NCI-H1694 treated with DMSO at 0.1 percent for 48 hours (cell line): ENCODE measurements at regions not wholly inside any gene's neighbourhood (a gene's known extent, or its start where the extent isn't known, plus 50 kb on each side); places are given as distances from the start of the nearest gene placed in this dataset.

ENCODE experiments used
- DNase-seq: peaks from one replicate; lab custom pipeline; 2025; lab: John Stamatoyannopoulos, UW

- no peak for DNase-seq
These were observed 181.2 kb upstream of the DIPK2B start for GRCh38 chrX:45381841-45382240.

- DNase-seq: no peak
These were observed 180.7 kb upstream of the DIPK2B start for GRCh38 chrX:45381366-45381765.

- no peak for DNase-seq
These were observed 178.6 kb upstream of the DIPK2B start for GRCh38 chrX:45379236-45379635.

GRCh38 chrX:45372151-45372550 is 171.5 kb upstream of the DIPK2B start:
- DNase-seq: no peak

- DNase-seq: no peak
These were observed 168.0 kb upstream of the DIPK2B start for GRCh38 chrX:45368705-45369104.

- DNase-seq: no peak
These were observed 162.9 kb upstream of the DIPK2B start for GRCh38 chrX:45363596-45363995.

GRCh38 chrX:45360571-45360970 is 159.9 kb upstream of the DIPK2B start:
- DNase-seq: no peak

GRCh38 chrX:45358392-45358791 is 157.7 kb upstream of the DIPK2B start:
- no peak for DNase-seq

GRCh38 chrX:45353456-45353855 is 152.8 kb upstream of the DIPK2B start:
- DNase-seq: no peak

GRCh38 chrX:45352611-45353010 is 151.9 kb upstream of the DIPK2B start:
- DNase-seq: no peak

- no peak for DNase-seq
These were observed 150.8 kb upstream of the DIPK2B start for GRCh38 chrX:45351478-45351877.

GRCh38 chrX:45348296-45348695 is 147.6 kb upstream of the DIPK2B start:
- no peak for DNase-seq

GRCh38 chrX:45347877-45348276 is 147.2 kb upstream of the DIPK2B start:
- no peak for DNase-seq

- DNase-seq: no peak
These were observed 143.9 kb upstream of the DIPK2B start for GRCh38 chrX:45344594-45344993.

GRCh38 chrX:45329217-45329616 is 128.5 kb upstream of the DIPK2B start:
- no peak for DNase-seq

GRCh38 chrX:45324941-45325340 is 124.3 kb upstream of the DIPK2B start:
- no peak for DNase-seq

GRCh38 chrX:45323387-45323786 is 122.7 kb upstream of the DIPK2B start:
- DNase-seq: no peak

- DNase-seq: no peak
These were observed 122.1 kb upstream of the DIPK2B start for GRCh38 chrX:45322820-45323219.

- no peak for DNase-seq
These were observed 121.7 kb upstream of the DIPK2B start for GRCh38 chrX:45322382-45322781.

GRCh38 chrX:45320191-45320590 is 119.5 kb upstream of the DIPK2B start:
- no peak for DNase-seq

- no peak for DNase-seq
These were observed 109.1 kb upstream of the DIPK2B start for GRCh38 chrX:45309801-45310200.

- no peak for DNase-seq
These were observed 108.4 kb upstream of the DIPK2B start for GRCh38 chrX:45309096-45309495.

GRCh38 chrX:45306794-45307193 is 106.1 kb upstream of the DIPK2B start:
- DNase-seq: no peak

GRCh38 chrX:45300638-45301037 is 100.0 kb upstream of the DIPK2B start:
- no peak for DNase-seq
